GM19397 (cell line): ENCODE measurements at regions not wholly inside any gene's neighbourhood (a gene's known extent, or its start where the extent isn't known, plus 50 kb on each side); places are given as distances from the start of the nearest gene placed in this dataset.

Experiments
- ATAC-seq: cut with Tn5 transposase; IDR thresholded peaks from one replicate; pipeline ENCODE4 v1.9.1; 2021; ENCODE audit warnings: mild to moderate bottlenecking, moderate library complexity; ENCODE audit not compliant: unreplicated experiment

GRCh38 chr18:4858379-4859127 is 338.5 kb downstream of the AKAIN1 start:
- no peak for ATAC-seq

GRCh38 chr18:4854671-4855070 is 342.4 kb downstream of the AKAIN1 start:
- ATAC-seq = no peak

GRCh38 chr18:4851301-4851976 is 345.6 kb downstream of the AKAIN1 start:
- ATAC-seq = no peak

- ATAC-seq = no peak
These were observed 350.0 kb downstream of the AKAIN1 start for GRCh38 chr18:4847056-4847455.

GRCh38 chr18:4844320-4844719 is 352.7 kb downstream of the AKAIN1 start:
- ATAC-seq = no peak

GRCh38 chr18:4843771-4844170 is 353.3 kb downstream of the AKAIN1 start:
- no peak for ATAC-seq

- ATAC-seq = no peak
These were observed 354.3 kb downstream of the AKAIN1 start for GRCh38 chr18:4842751-4843150.

- no peak for ATAC-seq
These were observed 354.8 kb downstream of the AKAIN1 start for GRCh38 chr18:4842287-4842686.

GRCh38 chr18:4839639-4840038 is 357.4 kb downstream of the AKAIN1 start:
- no peak for ATAC-seq

- ATAC-seq = no peak
These were observed 360.9 kb downstream of the AKAIN1 start for GRCh38 chr18:4836141-4836540.

- no peak for ATAC-seq
These were observed 365.2 kb downstream of the AKAIN1 start for GRCh38 chr18:4831791-4832375.

- no peak for ATAC-seq
These were observed 365.9 kb downstream of the AKAIN1 start for GRCh38 chr18:4831127-4831526.

- no peak for ATAC-seq
These were observed 368.0 kb upstream of the DLGAP1 start for GRCh38 chr18:4823091-4823490.

- ATAC-seq = no peak
These were observed 366.7 kb upstream of the DLGAP1 start for GRCh38 chr18:4821801-4822200.

GRCh38 chr18:4817665-4818064 is 362.6 kb upstream of the DLGAP1 start:
- ATAC-seq = no peak

GRCh38 chr18:4813708-4814107 is 358.6 kb upstream of the DLGAP1 start:
- no peak for ATAC-seq

GRCh38 chr18:4808891-4809290 is 353.8 kb upstream of the DLGAP1 start:
- no peak for ATAC-seq

GRCh38 chr18:4807604-4808293 is 352.6 kb upstream of the DLGAP1 start:
- ATAC-seq = no peak

GRCh38 chr18:4806331-4806730 is 351.2 kb upstream of the DLGAP1 start:
- ATAC-seq = no peak

GRCh38 chr18:4802296-4802695 is 347.2 kb upstream of the DLGAP1 start:
- no peak for ATAC-seq

GRCh38 chr18:4801151-4801550 is 346.0 kb upstream of the DLGAP1 start:
- no peak for ATAC-seq
